Body of pancreas (tissue), 4 donors: ENCODE measurements at regions not wholly inside any gene's neighbourhood (a gene's known extent, or its start where the extent isn't known, plus 50 kb on each side); places are given as distances from the start of the nearest gene placed in this dataset.

ENCODE experiments used
- POLR2A ChIP-seq, 3 donors: fragments of 450-650 bp; IDR thresholded peaks; one replicate each; pipeline ENCODE4 v1.6.1; 2016; ENCODE audit warnings: antibody characterized with exemption in 3 of 3, mild to moderate bottlenecking in 2 of 3
- TF ChIP-seq, protein P1 (sequence below), 7 experiments: fragments of 450-650 bp in 4 of 7; fragments of 200-600 bp in 3 of 7; sonication (generic) in 3 of 7; IDR thresholded peaks; one replicate each; pipeline ENCODE4 v1.5.1; 2016 to 2019; ENCODE audit warnings: antibody characterized with exemption in 7 of 7

- TF ChIP-seq, protein P1, sequence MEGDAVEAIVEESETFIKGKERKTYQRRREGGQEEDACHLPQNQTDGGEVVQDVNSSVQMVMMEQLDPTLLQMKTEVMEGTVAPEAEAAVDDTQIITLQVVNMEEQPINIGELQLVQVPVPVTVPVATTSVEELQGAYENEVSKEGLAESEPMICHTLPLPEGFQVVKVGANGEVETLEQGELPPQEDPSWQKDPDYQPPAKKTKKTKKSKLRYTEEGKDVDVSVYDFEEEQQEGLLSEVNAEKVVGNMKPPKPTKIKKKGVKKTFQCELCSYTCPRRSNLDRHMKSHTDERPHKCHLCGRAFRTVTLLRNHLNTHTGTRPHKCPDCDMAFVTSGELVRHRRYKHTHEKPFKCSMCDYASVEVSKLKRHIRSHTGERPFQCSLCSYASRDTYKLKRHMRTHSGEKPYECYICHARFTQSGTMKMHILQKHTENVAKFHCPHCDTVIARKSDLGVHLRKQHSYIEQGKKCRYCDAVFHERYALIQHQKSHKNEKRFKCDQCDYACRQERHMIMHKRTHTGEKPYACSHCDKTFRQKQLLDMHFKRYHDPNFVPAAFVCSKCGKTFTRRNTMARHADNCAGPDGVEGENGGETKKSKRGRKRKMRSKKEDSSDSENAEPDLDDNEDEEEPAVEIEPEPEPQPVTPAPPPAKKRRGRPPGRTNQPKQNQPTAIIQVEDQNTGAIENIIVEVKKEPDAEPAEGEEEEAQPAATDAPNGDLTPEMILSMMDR (IDR thresholded peaks at IDR 0.05): no peak
- no peak for TF ChIP-seq POLR2A (IDR thresholded peaks at IDR 0.05)
Observed at GRCh38 chr12:92324849-92325500, 179.3 kb upstream of the BTG1 start.
